ENCODE measurements at regions not wholly inside any gene's neighbourhood (a gene's known extent, or its start where the extent isn't known, plus 50 kb on each side); places are given as distances from the start of the nearest gene placed in this dataset.

DNA sequence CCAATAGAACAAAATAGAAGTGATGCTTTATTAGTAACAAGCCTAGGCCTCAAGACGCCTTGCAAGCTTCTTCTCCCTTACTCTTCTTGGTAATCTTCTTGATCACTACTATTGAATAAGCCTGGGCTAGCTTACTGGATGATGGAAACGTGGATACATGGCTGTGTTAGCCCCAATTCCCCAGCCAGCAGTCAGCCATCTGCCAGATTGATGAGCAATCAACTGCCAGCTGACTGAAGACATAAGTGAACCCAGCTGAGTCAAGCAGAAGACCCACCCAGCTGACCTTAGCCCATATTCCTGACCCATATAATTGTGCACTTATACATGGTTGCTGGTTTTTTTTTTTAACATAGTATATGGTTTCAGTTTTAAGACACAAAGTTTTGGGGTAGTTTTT lies 130.4 kb downstream of the DHX15 start:
- H3K27me3 ChIP-seq = no peaks in the 10 kb centered on the region
- no peaks in the 10 kb centered on the region for H3K4me1 ChIP-seq

DNA sequence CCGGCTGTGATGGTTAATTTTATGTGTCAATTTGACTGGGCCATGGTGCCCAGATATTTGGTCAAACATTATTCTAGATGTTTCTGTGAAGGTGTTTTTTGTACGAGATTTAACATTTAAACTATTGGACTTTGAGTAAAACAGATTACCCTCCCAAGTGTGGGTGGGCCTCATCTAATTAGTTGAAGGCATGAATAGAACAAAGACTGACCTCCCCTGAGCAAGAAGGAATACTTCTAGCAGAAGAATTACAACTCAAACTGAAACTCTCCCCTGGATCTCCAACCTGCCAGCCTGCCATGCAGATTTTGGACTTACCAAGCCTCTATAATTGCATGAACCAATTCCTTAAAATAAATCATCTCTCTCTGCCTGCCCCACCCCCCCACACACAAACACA lies 132.5 kb downstream of the DHX15 start:
- TF ChIP-seq, protein P1, sequence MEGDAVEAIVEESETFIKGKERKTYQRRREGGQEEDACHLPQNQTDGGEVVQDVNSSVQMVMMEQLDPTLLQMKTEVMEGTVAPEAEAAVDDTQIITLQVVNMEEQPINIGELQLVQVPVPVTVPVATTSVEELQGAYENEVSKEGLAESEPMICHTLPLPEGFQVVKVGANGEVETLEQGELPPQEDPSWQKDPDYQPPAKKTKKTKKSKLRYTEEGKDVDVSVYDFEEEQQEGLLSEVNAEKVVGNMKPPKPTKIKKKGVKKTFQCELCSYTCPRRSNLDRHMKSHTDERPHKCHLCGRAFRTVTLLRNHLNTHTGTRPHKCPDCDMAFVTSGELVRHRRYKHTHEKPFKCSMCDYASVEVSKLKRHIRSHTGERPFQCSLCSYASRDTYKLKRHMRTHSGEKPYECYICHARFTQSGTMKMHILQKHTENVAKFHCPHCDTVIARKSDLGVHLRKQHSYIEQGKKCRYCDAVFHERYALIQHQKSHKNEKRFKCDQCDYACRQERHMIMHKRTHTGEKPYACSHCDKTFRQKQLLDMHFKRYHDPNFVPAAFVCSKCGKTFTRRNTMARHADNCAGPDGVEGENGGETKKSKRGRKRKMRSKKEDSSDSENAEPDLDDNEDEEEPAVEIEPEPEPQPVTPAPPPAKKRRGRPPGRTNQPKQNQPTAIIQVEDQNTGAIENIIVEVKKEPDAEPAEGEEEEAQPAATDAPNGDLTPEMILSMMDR (IDR thresholded peaks at IDR 0.05) = no peak
- Histone ChIP-seq H3K27me3 (no peaks in the 10 kb centered on the region), H3K27ac (no peak overlapping the region), H3K4me1 (no peaks in the 10 kb centered on the region), H3K36me3 (no peaks in the 10 kb centered on the region), H3K4me3 (no peak overlapping the region), H3K9me3 (no peaks in the 10 kb centered on the region)
- DNase-seq = no peak
- intact Hi-C loops (cut with DNase I; ENCODE audit: low total_unique reads) = no loop called here

More for the DNA sequence above, 130.4 kb downstream of the DHX15 start:
- TF ChIP-seq, protein P1 (IDR thresholded peaks at IDR 0.05) = no peak
- intact Hi-C loops (cut with DNase I; ENCODE audit: low total_unique reads) = no loop called here
- Histone ChIP-seq H3K9me3 (no peaks in the 10 kb centered on the region), H3K4me3 (no peak overlapping the region), H3K36me3 (no peaks in the 10 kb centered on the region), H3K27ac (no peak overlapping the region)
- no peak for DNase-seq

DNA sequence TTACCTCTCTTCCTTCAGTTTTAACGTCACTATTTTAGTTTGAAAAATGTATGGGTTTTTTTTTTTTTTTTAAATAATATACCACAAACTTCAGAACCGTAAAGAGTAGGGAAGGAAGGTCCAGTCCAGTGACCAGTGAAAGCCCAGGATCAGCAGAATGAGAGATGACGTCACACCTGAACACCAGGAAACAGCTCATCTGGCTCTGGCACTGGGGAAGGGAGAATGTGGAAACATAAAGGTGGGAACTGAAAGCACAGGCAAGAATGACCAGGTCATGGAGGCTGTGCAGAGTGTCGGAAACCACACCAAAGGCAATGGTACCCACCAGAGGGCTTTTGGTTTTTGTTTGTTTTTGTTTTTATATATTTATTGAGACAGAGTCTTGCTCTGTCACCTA lies 141.2 kb downstream of the DHX15 start:
- H3K27ac ChIP-seq = no peak overlapping the region
- H3K4me1 ChIP-seq = no peaks in the 10 kb centered on the region
- H3K27me3 ChIP-seq = peaks cover 0 to 2% of the 10 kb centered on the region in 2 donors
- no peaks in the 10 kb centered on the region for H3K36me3 ChIP-seq
- H3K4me3 ChIP-seq = no peak overlapping the region
- intact Hi-C loops (cut with DNase I; ENCODE audit: low total_unique reads) = no loop called here
- TF ChIP-seq, protein P1 (IDR thresholded peaks at IDR 0.05) = no peak
- DNase-seq = no peak
- H3K9me3 ChIP-seq = no peaks in the 10 kb centered on the region

DNA sequence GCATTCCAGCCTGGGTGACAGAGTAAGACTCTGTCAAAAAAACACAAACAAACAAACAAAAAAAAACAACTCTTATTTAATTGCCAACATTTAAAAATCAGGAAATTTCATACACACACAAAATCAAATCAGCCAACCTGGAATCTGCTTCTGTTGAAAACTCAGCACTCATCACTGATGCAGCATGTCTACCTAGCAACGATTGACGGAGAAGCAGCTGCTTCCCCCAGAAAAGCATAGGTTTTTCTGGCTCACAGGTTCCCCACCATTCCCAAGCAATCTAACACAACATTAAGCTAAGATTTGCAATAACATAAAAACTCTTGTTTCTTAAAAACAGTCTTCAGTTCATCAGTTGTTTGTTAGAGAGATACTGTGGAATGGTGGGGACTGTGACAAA lies 143.6 kb downstream of the DHX15 start:
- H3K9me3 ChIP-seq = no peaks in the 10 kb centered on the region
- no peak for DNase-seq
- H3K36me3 ChIP-seq = no peaks in the 10 kb centered on the region
- H3K27me3 ChIP-seq = peaks cover 0 to 2% of the 10 kb centered on the region in 2 donors
- intact Hi-C loops (cut with DNase I; ENCODE audit: low total_unique reads) = no loop called here
- H3K4me1 ChIP-seq = no peaks in the 10 kb centered on the region
- H3K4me3 ChIP-seq = no peak overlapping the region
- TF ChIP-seq, protein P1 (IDR thresholded peaks at IDR 0.05) = no peak
- no peak overlapping the region for H3K27ac ChIP-seq

DNA sequence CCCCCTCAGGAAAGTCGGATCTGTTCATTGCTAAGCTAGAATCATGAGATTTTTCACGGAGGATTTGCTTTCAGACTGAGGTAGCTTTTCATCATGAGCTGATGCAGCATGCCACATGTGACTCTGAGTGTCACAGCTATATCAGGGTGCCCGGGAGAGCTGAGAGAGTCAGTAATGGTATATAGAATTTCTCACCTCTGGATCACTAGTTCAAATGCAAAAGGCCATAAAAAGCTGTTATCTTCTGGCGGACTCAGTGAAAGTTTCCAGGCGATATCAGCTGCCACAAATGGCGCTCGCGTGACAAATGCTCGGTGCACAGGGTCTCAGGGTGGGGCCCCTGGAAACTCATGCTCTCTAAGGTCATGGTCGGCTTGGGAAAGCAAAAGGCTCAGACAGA lies 150.1 kb downstream of the DHX15 start:
- no peak for DNase-seq
- Histone ChIP-seq H3K9me3 (no peaks in the 10 kb centered on the region), H3K4me3 (no peak overlapping the region), H3K4me1 (no peaks in the 10 kb centered on the region), H3K27ac (no peak overlapping the region), H3K27me3 (peaks cover 0 to 3% of the 10 kb centered on the region in 2 donors), H3K36me3 (no peaks in the 10 kb centered on the region)
- intact Hi-C loops (cut with DNase I; ENCODE audit: low total_unique reads) = no loop called here
- TF ChIP-seq, protein P1 (IDR thresholded peaks at IDR 0.05) = no peak

All from tibial artery (tissue), 4 donors.